K562 (cell line): ENCODE measurements at regions not wholly inside any gene's neighbourhood (a gene's known extent, or its start where the extent isn't known, plus 50 kb on each side); places are given as distances from the start of the nearest gene placed in this dataset.

Experiments
- ASH1L ChIP-seq: fragments of 450-650 bp; IDR thresholded peaks from 2 replicates; pipeline ENCODE4 v1.6.1; 2018; ENCODE audit warnings: borderline replicate concordance, mild to moderate bottlenecking, low read depth; ENCODE audit not compliant: partially characterized antibody
- ERF ChIP-seq: fragments of 450-650 bp; formaldehyde crosslinking; IDR thresholded peaks from 2 replicates; pipeline ENCODE4 v1.4.0; 2020; ENCODE audit warnings: mild to moderate bottlenecking, mixed read lengths
- HOXB6 ChIP-seq: fragments of 250-450 bp; sonication (Bioruptor Pico); IDR thresholded peaks from 2 replicates; pipeline ENCODE4 v1.5.1; 2022; ENCODE audit warnings: mild to moderate bottlenecking, borderline replicate concordance
- MEF2A ChIP-seq: IDR thresholded peaks from 2 replicates; pipeline ENCODE4 v1.6.1; 2011; ENCODE audit warnings: low read depth, mild to moderate bottlenecking, low read length, moderate library complexity; ENCODE audit not compliant: control insufficient read depth
- NFRKB ChIP-seq: fragments of 450-650 bp; IDR thresholded peaks from 2 replicates; pipeline ENCODE4 v1.6.1; 2016; ENCODE audit warnings: low read depth
- SREBF2 ChIP-seq: sonication (generic); formaldehyde crosslinking; IDR thresholded peaks from 2 replicates; pipeline ENCODE4 v1.4.0; 2020; ENCODE audit warnings: mild to moderate bottlenecking, missing genetic modification reagents
- ZBTB1 ChIP-seq: sonication (generic); formaldehyde crosslinking; IDR thresholded peaks from 2 replicates; pipeline ENCODE4 v1.8.1; 2023; ENCODE audit warnings: missing genetic modification reagents, low read depth, mild to moderate bottlenecking, borderline replicate concordance
- TF ChIP-seq, protein P1 (sequence below): fragments of 250-450 bp; sonication (Bioruptor Pico); IDR thresholded peaks from 2 replicates; pipeline ENCODE4 v1.5.0; 2021; ENCODE audit warnings: mild to moderate bottlenecking, borderline replicate concordance
- TF ChIP-seq, protein P2 (sequence below): conservative IDR thresholded peaks from 2 replicates; pipeline ENCODE4 v1.6.1; 2011; ENCODE audit warnings: low read depth, mild to moderate bottlenecking, low read length; ENCODE audit not compliant: control insufficient read depth
- TF ChIP-seq, protein P3 (sequence below): fragments of 150-350 bp; IDR thresholded peaks from 2 replicates; pipeline ENCODE4 v1.6.1; 2014; ENCODE audit warnings: low read depth, mild to moderate bottlenecking, low read length, borderline replicate concordance
- TF ChIP-seq, protein P4 (sequence below): fragments of 450-650 bp; formaldehyde crosslinking; IDR thresholded peaks from 2 replicates; pipeline ENCODE4 v1.4.0; 2020; ENCODE audit warnings: mild to moderate bottlenecking, moderate library complexity
- TF ChIP-seq, protein P5 (sequence below), 2 experiments: fragments of 450-650 bp in 1 of 2; IDR thresholded peaks; 2 replicates each; pipeline ENCODE4 v1.6.1; 2011 to 2017; ENCODE audit warnings: low read depth in 2 of 2, antibody characterized with exemption in 1 of 2, borderline replicate concordance in 1 of 2, low read length in 1 of 2, mild to moderate bottlenecking in 1 of 2, mixed read lengths in 1 of 2; ENCODE audit not compliant: control insufficient read depth in 1 of 2
- TF ChIP-seq, protein P6 (sequence below): IDR thresholded peaks from 3 replicates; pipeline ENCODE4 v1.6.1; 2011; ENCODE audit warnings: borderline replicate concordance, mild to moderate bottlenecking; ENCODE audit not compliant: insufficient read length, insufficient read depth

DNA sequence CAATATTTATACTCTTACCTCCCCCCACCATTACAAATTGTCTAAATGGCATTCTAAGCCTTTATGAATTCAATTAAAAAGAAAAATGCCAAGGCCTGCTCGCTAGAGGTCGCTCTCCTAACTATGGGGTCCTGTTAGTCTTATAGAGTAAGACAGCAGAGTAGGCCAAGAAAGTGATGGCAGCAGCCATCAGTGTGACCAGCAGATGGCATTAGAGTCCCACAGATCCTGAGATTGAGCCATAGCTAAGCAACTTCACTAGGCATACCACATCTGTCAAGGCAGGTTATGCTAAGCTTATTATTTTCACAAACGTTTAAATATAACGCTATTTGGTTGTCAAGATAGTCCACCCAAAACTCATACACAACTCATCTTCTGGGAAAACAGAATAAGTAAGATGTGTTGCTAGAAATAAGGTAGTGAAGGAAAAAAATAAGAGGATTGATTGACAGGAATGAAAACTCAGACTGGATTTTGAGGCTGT lies 57.6 kb upstream of the SCAF8 start (continued):
- TF ChIP-seq, protein P1, sequence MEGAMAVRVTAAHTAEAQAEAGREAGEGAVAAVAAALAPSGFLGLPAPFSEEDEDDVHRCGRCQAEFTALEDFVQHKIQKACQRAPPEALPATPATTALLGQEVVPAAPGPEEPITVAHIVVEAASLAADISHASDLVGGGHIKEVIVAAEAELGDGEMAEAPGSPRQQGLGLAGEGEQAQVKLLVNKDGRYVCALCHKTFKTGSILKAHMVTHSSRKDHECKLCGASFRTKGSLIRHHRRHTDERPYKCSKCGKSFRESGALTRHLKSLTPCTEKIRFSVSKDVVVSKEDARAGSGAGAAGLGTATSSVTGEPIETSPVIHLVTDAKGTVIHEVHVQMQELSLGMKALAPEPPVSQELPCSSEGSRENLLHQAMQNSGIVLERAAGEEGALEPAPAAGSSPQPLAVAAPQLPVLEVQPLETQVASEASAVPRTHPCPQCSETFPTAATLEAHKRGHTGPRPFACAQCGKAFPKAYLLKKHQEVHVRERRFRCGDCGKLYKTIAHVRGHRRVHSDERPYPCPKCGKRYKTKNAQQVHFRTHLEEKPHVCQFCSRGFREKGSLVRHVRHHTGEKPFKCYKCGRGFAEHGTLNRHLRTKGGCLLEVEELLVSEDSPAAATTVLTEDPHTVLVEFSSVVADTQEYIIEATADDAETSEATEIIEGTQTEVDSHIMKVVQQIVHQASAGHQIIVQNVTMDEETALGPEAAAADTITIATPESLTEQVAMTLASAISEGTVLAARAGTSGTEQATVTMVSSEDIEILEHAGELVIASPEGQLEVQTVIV (CRISPR knock-in tag), result no peak
- no peak for TF ChIP-seq HOXB6 (CRISPR knock-in tag)
- TF ChIP-seq ZBTB1 (CRISPR knock-in tag), result no peak
- no peak for TF ChIP-seq ASH1L
- TF ChIP-seq, protein P2, sequence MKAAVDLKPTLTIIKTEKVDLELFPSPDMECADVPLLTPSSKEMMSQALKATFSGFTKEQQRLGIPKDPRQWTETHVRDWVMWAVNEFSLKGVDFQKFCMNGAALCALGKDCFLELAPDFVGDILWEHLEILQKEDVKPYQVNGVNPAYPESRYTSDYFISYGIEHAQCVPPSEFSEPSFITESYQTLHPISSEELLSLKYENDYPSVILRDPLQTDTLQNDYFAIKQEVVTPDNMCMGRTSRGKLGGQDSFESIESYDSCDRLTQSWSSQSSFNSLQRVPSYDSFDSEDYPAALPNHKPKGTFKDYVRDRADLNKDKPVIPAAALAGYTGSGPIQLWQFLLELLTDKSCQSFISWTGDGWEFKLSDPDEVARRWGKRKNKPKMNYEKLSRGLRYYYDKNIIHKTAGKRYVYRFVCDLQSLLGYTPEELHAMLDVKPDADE, result no peak
- TF ChIP-seq, protein P3, sequence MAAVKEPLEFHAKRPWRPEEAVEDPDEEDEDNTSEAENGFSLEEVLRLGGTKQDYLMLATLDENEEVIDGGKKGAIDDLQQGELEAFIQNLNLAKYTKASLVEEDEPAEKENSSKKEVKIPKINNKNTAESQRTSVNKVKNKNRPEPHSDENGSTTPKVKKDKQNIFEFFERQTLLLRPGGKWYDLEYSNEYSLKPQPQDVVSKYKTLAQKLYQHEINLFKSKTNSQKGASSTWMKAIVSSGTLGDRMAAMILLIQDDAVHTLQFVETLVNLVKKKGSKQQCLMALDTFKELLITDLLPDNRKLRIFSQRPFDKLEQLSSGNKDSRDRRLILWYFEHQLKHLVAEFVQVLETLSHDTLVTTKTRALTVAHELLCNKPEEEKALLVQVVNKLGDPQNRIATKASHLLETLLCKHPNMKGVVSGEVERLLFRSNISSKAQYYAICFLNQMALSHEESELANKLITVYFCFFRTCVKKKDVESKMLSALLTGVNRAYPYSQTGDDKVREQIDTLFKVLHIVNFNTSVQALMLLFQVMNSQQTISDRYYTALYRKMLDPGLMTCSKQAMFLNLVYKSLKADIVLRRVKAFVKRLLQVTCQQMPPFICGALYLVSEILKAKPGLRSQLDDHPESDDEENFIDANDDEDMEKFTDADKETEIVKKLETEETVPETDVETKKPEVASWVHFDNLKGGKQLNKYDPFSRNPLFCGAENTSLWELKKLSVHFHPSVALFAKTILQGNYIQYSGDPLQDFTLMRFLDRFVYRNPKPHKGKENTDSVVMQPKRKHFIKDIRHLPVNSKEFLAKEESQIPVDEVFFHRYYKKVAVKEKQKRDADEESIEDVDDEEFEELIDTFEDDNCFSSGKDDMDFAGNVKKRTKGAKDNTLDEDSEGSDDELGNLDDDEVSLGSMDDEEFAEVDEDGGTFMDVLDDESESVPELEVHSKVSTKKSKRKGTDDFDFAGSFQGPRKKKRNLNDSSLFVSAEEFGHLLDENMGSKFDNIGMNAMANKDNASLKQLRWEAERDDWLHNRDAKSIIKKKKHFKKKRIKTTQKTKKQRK, result no peak
- TF ChIP-seq NFRKB, result no peak
- TF ChIP-seq, protein P4, sequence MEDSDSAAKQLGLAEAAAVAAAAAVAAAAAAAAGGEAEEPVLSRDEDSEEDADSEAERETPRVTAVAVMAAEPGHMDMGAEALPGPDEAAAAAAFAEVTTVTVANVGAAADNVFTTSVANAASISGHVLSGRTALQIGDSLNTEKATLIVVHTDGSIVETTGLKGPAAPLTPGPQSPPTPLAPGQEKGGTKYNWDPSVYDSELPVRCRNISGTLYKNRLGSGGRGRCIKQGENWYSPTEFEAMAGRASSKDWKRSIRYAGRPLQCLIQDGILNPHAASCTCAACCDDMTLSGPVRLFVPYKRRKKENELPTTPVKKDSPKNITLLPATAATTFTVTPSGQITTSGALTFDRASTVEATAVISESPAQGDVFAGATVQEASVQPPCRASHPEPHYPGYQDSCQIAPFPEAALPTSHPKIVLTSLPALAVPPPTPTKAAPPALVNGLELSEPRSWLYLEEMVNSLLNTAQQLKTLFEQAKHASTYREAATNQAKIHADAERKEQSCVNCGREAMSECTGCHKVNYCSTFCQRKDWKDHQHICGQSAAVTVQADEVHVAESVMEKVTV (CRISPR knock-in tag), result peak; percentile 99
- TF ChIP-seq, protein P5, sequence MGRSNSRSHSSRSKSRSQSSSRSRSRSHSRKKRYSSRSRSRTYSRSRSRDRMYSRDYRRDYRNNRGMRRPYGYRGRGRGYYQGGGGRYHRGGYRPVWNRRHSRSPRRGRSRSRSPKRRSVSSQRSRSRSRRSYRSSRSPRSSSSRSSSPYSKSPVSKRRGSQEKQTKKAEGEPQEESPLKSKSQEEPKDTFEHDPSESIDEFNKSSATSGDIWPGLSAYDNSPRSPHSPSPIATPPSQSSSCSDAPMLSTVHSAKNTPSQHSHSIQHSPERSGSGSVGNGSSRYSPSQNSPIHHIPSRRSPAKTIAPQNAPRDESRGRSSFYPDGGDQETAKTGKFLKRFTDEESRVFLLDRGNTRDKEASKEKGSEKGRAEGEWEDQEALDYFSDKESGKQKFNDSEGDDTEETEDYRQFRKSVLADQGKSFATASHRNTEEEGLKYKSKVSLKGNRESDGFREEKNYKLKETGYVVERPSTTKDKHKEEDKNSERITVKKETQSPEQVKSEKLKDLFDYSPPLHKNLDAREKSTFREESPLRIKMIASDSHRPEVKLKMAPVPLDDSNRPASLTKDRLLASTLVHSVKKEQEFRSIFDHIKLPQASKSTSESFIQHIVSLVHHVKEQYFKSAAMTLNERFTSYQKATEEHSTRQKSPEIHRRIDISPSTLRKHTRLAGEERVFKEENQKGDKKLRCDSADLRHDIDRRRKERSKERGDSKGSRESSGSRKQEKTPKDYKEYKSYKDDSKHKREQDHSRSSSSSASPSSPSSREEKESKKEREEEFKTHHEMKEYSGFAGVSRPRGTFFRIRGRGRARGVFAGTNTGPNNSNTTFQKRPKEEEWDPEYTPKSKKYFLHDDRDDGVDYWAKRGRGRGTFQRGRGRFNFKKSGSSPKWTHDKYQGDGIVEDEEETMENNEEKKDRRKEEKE (IDR thresholded peaks at IDR 0.05; ENCODE audit: borderline replicate concordance in 1 of 2, control insufficient read depth in 1 of 2, low read depth in 2 of 2, low read length in 1 of 2), result no peak
- TF ChIP-seq, protein P6, sequence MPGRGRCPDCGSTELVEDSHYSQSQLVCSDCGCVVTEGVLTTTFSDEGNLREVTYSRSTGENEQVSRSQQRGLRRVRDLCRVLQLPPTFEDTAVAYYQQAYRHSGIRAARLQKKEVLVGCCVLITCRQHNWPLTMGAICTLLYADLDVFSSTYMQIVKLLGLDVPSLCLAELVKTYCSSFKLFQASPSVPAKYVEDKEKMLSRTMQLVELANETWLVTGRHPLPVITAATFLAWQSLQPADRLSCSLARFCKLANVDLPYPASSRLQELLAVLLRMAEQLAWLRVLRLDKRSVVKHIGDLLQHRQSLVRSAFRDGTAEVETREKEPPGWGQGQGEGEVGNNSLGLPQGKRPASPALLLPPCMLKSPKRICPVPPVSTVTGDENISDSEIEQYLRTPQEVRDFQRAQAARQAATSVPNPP, result no peak
- TF ChIP-seq SREBF2, result no peak
- no peak for TF ChIP-seq MEF2A
- TF ChIP-seq ERF (CRISPR knock-in tag), result no peak
